D721Med (cell line): ENCODE measurements at regions not wholly inside any gene's neighbourhood (a gene's known extent, or its start where the extent isn't known, plus 50 kb on each side); places are given as distances from the start of the nearest gene placed in this dataset.
"Not testable (repeated sequence)": the region's sequence is repeated elsewhere in the genome, so short reads cannot be mapped to it uniquely, and the experiment has no call there.

Source experiments
- DNase-seq: peaks from one replicate; pipeline ENCODE4 v3.0.0; 2011; ENCODE audit warnings: low spot score; ENCODE audit not compliant: insufficient read length
- FAIRE-seq: peaks from 2 replicates; lab custom pipeline; 2011; peaks lifted over from hg19 to GRCh38; lab: Jason Lieb, UNC
- CTCF ChIP-seq: IDR thresholded peaks from 2 replicates; pipeline ENCODE4 v1.5.1; 2012; ENCODE audit warnings: mild to moderate bottlenecking, control low read depth; ENCODE audit not compliant: insufficient read depth; ENCODE audit errors: missing control alignments

GRCh38 chr4:107419052-107419451 is 301.0 kb downstream of the PAPSS1 start:
- TF ChIP-seq CTCF: no peak
- DNase-seq (no peak), FAIRE-seq (no peak)

DNA sequence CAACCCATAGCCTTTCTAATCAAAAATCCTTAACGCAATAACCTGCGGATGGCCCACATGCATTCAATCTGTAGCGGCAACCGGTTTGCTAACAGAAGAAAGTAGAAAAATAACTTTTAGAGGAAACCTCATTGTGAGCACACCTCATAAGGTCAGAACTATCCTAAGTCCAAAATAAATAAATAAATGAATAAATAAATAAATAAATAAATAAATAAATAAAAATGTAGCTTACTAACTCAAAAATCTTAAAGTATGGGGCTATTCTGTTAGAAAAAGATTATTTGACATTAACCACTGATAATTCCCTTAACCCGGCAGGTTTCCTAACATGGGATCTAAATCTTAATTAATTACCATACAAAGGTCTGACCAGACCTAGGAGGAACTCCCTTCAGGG is 304.5 kb downstream of the PAPSS1 start:
- not testable (repeated sequence) for FAIRE-seq, DNase-seq

DNA sequence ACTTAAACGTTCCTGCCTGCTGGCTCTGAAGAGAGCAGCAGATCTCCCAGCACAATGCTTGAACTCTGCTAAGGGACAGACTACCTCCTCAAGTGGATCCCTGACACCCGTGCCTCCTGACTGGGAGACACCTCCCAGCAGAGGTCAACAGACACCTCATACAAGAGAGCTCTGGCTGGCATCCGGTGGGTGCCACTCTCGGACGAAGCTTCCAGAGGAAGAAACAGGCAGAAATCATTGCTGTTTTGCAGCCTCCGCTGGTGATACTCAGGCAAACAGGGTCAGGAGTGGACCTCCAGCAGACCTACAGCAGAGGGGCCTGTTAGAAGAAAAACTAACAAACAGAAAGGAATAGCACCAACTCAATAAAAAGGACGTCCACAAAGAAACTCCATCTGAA is 310.2 kb downstream of the PAPSS1 start:
- not testable (repeated sequence) for FAIRE-seq, DNase-seq

GRCh38 chr4:107408968-107409367 is 311.1 kb downstream of the PAPSS1 start:
- no peak for FAIRE-seq

GRCh38 chr4:107404591-107405300 is 315.3 kb downstream of the PAPSS1 start:
- FAIRE-seq (no peak), DNase-seq (no peak)

More at GRCh38 chr4:107408968-107409367, 311.1 kb downstream of the PAPSS1 start:
- no peak for TF ChIP-seq CTCF
- no peak for DNase-seq

DNA sequence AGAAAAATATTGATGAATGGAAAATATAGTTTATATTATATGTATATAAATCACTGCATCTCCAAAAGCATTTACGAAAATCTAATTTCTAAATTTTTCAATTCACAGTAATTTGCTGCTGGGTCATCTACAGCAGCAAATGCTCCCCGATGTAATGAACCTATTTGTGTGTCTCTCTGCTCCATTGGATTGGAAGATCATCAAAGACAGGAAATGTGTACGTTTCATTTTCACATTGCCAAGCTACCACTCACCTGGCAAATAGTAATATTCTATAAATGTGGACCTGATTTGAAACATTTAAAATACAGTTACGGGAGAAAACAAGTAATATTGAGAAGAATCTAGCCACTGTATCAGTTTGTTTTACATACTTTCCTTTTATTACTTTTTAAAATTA is 317.7 kb downstream of the PAPSS1 start:
- no peak for TF ChIP-seq CTCF
- FAIRE-seq: no peak

More at GRCh38 chr4:107404591-107405300, 315.3 kb downstream of the PAPSS1 start:
- no peak for TF ChIP-seq CTCF

GRCh38 chr4:107392951-107393350 is 327.1 kb downstream of the PAPSS1 start:
- FAIRE-seq (no peak), DNase-seq (no peak)
- TF ChIP-seq CTCF: no peak

More for the DNA sequence above, 317.7 kb downstream of the PAPSS1 start:
- DNase-seq: no peak

- no peak for FAIRE-seq
- TF ChIP-seq CTCF: no peak
- DNase-seq: no peak
Observed at GRCh38 chr4:107392380-107392779, 327.7 kb downstream of the PAPSS1 start.
